NB4 (cell line): ENCODE measurements at regions not wholly inside any gene's neighbourhood (a gene's known extent, or its start where the extent isn't known, plus 50 kb on each side); places are given as distances from the start of the nearest gene placed in this dataset.

Source experiments
- POLR2A ChIP-seq: IDR thresholded peaks from 2 replicates; pipeline ENCODE4 v1.6.1; 2011; ENCODE audit warnings: mild to moderate bottlenecking; ENCODE audit not compliant: insufficient read length; ENCODE audit errors: extremely low read depth
- TF ChIP-seq, protein P1 (sequence below): IDR thresholded peaks from one replicate; pipeline ENCODE4 v1.5.1; 2012; ENCODE audit warnings: low read depth, low read length
- TF ChIP-seq, protein P2 (sequence below): IDR thresholded peaks from 2 replicates; pipeline ENCODE4 v1.6.1; 2011; ENCODE audit warnings: low read depth, low read length

DNA sequence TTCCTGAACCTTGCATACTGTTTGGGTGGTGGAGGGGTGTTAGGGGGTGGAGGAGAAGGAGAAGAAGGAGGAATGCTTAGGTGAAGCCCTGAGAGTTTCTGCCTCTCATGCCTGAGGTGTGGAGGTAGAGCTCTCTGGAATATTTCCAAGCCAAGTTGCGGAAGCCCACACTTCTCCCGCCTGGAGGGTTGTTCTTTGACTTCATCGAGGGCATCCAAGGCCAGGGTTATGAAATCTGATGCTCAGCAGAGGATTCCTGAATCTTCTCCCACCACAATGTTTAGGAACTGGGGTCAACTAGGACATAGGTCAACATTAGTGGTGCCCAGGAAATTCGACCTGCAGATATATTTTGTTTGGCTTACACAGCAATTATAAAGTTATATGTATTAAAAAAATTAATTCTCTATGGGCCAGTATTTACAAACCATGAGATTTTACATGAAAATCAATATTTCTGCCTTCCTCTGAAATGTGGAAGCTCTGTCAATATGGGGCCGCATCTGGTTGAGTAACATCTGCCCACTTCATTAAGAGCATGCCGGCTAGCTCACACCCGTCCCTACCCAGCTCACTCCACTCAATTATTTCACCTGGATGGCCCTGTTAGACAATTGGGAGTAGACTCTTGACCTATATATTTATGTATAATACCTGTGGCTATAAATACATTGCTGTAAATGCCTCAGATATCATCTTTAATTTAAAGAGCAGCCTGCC lies 257.1 kb upstream of the ZFP64 start:
- TF ChIP-seq, protein P1, sequence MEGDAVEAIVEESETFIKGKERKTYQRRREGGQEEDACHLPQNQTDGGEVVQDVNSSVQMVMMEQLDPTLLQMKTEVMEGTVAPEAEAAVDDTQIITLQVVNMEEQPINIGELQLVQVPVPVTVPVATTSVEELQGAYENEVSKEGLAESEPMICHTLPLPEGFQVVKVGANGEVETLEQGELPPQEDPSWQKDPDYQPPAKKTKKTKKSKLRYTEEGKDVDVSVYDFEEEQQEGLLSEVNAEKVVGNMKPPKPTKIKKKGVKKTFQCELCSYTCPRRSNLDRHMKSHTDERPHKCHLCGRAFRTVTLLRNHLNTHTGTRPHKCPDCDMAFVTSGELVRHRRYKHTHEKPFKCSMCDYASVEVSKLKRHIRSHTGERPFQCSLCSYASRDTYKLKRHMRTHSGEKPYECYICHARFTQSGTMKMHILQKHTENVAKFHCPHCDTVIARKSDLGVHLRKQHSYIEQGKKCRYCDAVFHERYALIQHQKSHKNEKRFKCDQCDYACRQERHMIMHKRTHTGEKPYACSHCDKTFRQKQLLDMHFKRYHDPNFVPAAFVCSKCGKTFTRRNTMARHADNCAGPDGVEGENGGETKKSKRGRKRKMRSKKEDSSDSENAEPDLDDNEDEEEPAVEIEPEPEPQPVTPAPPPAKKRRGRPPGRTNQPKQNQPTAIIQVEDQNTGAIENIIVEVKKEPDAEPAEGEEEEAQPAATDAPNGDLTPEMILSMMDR, result no peak
- TF ChIP-seq, protein P2, sequence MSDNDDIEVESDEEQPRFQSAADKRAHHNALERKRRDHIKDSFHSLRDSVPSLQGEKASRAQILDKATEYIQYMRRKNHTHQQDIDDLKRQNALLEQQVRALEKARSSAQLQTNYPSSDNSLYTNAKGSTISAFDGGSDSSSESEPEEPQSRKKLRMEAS, result no peak
- no peak for TF ChIP-seq POLR2A
